GM12878 (cell line): ENCODE measurements at regions not wholly inside any gene's neighbourhood (a gene's known extent, or its start where the extent isn't known, plus 50 kb on each side); places are given as distances from the start of the nearest gene placed in this dataset.

Experiments used
- ATF3 ChIP-seq: IDR thresholded peaks from 2 replicates; pipeline ENCODE4 v1.6.1; 2011; ENCODE audit warnings: low read depth, mild to moderate bottlenecking, low read length, moderate library complexity, borderline replicate concordance; ENCODE audit errors: extremely low read depth
- CEBPZ ChIP-seq: fragments of 150-350 bp; IDR thresholded peaks from 2 replicates; pipeline ENCODE4 v1.6.1; 2016; ENCODE audit warnings: low read depth, low read length
- CHD4 ChIP-seq: fragments of 200-600 bp; sonication (generic); IDR thresholded peaks from 2 replicates; pipeline ENCODE4 v1.6.1; 2016; ENCODE audit warnings: mild to moderate bottlenecking
- IRF4 ChIP-seq: IDR thresholded peaks from 2 replicates; pipeline ENCODE4 v1.6.1; 2011; ENCODE audit warnings: low read depth, low read length
- RFX5 ChIP-seq: IDR thresholded peaks from 2 replicates; pipeline ENCODE4 v1.6.1; 2011; ENCODE audit warnings: low read depth, low read length, improper control_type of control experiment
- ZNF217 ChIP-seq: fragments of 450-650 bp; IDR thresholded peaks from 2 replicates; pipeline ENCODE4 v1.6.1; 2017; ENCODE audit warnings: antibody characterized with exemption, mild to moderate bottlenecking
- ZNF274 ChIP-seq: IDR thresholded peaks from one replicate; pipeline ENCODE4 v1.8.0; 2011; ENCODE audit not compliant: insufficient read length, insufficient read depth
- ZNF592 ChIP-seq: fragments of 450-650 bp; IDR thresholded peaks from 2 replicates; pipeline ENCODE4 v1.6.1; 2017; ENCODE audit warnings: mild to moderate bottlenecking, moderate library complexity

DNA sequence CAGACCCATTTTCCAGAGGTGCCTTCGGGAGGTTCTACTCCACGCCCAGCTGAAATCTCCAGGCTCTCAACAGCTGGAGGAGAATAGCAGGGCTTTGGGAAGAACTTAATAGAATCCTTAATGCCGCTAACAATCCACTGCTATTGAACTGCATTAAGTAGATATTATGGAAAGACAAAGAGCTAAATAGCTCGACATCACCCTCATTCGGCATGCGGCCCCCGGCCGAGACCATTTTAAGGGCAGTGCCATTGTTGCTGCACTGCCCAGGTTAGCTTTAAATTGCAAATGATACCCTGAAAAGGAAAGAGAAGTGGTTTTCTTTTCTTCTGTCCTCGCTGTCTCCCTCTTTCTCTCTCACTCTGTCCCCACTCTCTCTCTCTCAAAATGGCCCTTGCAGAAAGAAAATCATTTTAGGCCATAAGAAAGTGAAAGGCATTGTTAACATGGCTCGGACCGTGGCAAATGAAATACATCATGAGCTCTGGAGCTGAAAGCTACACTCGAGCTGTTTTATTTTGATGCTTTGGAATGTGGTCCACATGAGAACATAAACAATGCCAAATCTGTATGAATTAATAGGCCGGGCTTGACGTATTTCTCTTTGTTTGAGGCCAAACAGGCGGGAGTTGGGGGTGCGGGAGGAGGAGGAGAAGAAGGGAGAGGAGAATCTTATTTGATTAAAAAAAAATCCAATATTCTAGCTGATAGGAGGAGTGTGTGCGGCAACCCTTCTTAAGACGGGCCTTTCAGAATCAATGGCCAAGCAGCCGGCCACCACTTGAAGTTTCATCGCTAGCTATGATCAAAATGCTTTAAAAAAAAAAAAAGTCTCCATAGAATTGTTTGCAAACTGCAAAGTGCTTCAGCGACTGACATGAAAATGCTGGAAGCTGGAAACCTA lies 298.8 kb upstream of the IRX3 start (continued):
- TF ChIP-seq CEBPZ (no peak), ZNF217 (no peak), CHD4 (no peak), IRF4 (no peak), RFX5 (no peak), ATF3 (no peak), ZNF274 (no peak), ZNF592 (no peak)
